OCI-M2 (cell line): ENCODE measurements at regions not wholly inside any gene's neighbourhood (a gene's known extent, or its start where the extent isn't known, plus 50 kb on each side); places are given as distances from the start of the nearest gene placed in this dataset.

Source experiments
- DNase-seq: peaks from one replicate; lab custom pipeline; 2025; ENCODE audit not compliant: unreplicated experiment; lab: John Stamatoyannopoulos, UW

- DNase-seq: no peak
These were observed 350.4 kb downstream of the RAB28 start for GRCh38 chr4:13133700-13134099.

- DNase-seq: no peak
These were observed 353.3 kb downstream of the RAB28 start for GRCh38 chr4:13130848-13131247.

- no peak for DNase-seq
These were observed 355.0 kb downstream of the RAB28 start for GRCh38 chr4:13129095-13129494.

- DNase-seq: no peak
These were observed 356.9 kb downstream of the RAB28 start for GRCh38 chr4:13126976-13127910.

- DNase-seq: no peak
These were observed 365.5 kb downstream of the RAB28 start for GRCh38 chr4:13118633-13119032.

GRCh38 chr4:13117185-13117584 is 367.0 kb downstream of the RAB28 start:
- no peak for DNase-seq

- no peak for DNase-seq
These were observed 372.1 kb downstream of the RAB28 start for GRCh38 chr4:13112030-13112429.

- DNase-seq: no peak
These were observed 374.6 kb downstream of the RAB28 start for GRCh38 chr4:13109536-13109935.

GRCh38 chr4:13108096-13108495 is 376.0 kb downstream of the RAB28 start:
- DNase-seq: no peak

- no peak for DNase-seq
These were observed 380.6 kb downstream of the RAB28 start for GRCh38 chr4:13103382-13104015.

GRCh38 chr4:13102092-13102742 is 381.9 kb downstream of the RAB28 start:
- DNase-seq: no peak

GRCh38 chr4:13097971-13098370 is 386.2 kb downstream of the RAB28 start:
- DNase-seq: no peak

- no peak for DNase-seq
These were observed 388.4 kb downstream of the RAB28 start for GRCh38 chr4:13095722-13096121.

- DNase-seq: no peak
These were observed 391.0 kb downstream of the RAB28 start for GRCh38 chr4:13093170-13093569.

- DNase-seq: no peak
These were observed 391.4 kb downstream of the RAB28 start for GRCh38 chr4:13092702-13093101.

- no peak for DNase-seq
These were observed 394.5 kb downstream of the RAB28 start for GRCh38 chr4:13089659-13089998.

- DNase-seq: no peak
These were observed 395.1 kb downstream of the RAB28 start for GRCh38 chr4:13088726-13089658.

- DNase-seq: no peak
These were observed 397.1 kb downstream of the RAB28 start for GRCh38 chr4:13087041-13087440.

- no peak for DNase-seq
These were observed 399.9 kb downstream of the RAB28 start for GRCh38 chr4:13084210-13084609.

- DNase-seq: no peak
These were observed 402.3 kb downstream of the RAB28 start for GRCh38 chr4:13081830-13082229.

GRCh38 chr4:13067077-13067476 is 417.1 kb downstream of the RAB28 start:
- no peak for DNase-seq
